ENCODE measurements at regions not wholly inside any gene's neighbourhood (a gene's known extent, or its start where the extent isn't known, plus 50 kb on each side); places are given as distances from the start of the nearest gene placed in this dataset.

DNA sequence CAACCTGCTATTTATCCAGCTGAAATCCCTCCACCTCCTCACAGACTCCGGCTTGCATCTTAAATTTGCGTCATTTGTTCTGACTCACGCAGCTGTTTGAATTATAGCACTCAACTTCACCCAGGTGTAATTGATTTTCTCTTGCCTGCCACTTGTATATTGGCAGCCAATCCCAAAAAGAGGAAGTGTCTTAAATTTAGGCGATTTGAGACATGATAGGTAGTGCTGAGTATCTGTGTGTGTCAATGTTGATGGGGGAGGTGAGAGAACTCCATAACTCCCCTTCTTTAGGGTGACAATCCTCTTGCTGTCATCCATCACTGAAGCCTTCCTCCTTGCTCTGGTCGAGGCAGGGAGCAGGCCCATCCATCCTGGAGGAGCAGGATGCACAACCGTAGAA is 77.2 kb upstream of the TPRG1 start:
- TF ChIP-seq EP300 (IDR thresholded peaks at IDR 0.05; ENCODE audit: low read depth) (no peak), POLR2AphosphoS5 (IDR thresholded peaks at IDR 0.05) (no peak), POLR2A (IDR thresholded peaks at IDR 0.05) (no peak)
- TF ChIP-seq, protein P1, sequence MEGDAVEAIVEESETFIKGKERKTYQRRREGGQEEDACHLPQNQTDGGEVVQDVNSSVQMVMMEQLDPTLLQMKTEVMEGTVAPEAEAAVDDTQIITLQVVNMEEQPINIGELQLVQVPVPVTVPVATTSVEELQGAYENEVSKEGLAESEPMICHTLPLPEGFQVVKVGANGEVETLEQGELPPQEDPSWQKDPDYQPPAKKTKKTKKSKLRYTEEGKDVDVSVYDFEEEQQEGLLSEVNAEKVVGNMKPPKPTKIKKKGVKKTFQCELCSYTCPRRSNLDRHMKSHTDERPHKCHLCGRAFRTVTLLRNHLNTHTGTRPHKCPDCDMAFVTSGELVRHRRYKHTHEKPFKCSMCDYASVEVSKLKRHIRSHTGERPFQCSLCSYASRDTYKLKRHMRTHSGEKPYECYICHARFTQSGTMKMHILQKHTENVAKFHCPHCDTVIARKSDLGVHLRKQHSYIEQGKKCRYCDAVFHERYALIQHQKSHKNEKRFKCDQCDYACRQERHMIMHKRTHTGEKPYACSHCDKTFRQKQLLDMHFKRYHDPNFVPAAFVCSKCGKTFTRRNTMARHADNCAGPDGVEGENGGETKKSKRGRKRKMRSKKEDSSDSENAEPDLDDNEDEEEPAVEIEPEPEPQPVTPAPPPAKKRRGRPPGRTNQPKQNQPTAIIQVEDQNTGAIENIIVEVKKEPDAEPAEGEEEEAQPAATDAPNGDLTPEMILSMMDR (IDR thresholded peaks at IDR 0.05), result no peak
